Gastrocnemius medialis (tissue), 4 donors: ENCODE measurements at regions not wholly inside any gene's neighbourhood (a gene's known extent, or its start where the extent isn't known, plus 50 kb on each side); places are given as distances from the start of the nearest gene placed in this dataset.

Experiments used
- CTCF ChIP-seq, 5 experiments: fragments of 450-650 bp in 3 of 5; fragments of 200-600 bp in 2 of 5; sonication (generic) in 2 of 5; IDR thresholded peaks in 4 of 5; conservative IDR thresholded peaks in 1 of 5; 1 replicate in 4 of 5; 2 replicates in 1 of 5; pipeline ENCODE4 v1.5.1; 2016 to 2019; ENCODE audit warnings: antibody characterized with exemption in 5 of 5, mild to moderate bottlenecking in 3 of 5, moderate library complexity in 3 of 5
- POLR2A ChIP-seq, 2 donors: fragments of 450-650 bp; IDR thresholded peaks; one replicate each; pipeline ENCODE4 v1.6.1; 2017; ENCODE audit warnings: antibody characterized with exemption in 2 of 2, mild to moderate bottlenecking in 2 of 2, moderate library complexity in 2 of 2

DNA sequence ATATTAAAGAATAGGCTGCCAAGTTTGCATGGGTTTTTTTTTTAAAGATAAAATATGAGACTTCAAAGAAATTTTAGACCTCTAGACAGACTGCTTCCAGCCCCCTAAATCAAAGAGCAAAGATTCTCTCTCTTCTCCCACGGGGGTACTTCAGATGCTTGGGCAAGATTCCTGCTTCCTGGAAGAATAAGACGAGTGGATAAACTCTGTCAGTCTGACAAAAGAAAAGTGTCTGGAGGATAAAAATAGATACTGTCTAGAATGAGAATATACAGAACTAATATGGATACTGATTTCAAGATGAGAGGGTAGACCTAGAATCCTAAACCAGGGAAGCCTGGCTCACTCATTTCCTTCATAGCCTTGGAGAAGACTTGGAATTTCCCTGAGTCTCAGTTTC, 435.1 kb downstream of the FOXO1 start:
- TF ChIP-seq CTCF (IDR thresholded peaks at IDR 0.05 in 4 of 5, conservative IDR thresholded peaks at IDR 0.05 in 1 of 5) = no peak
- no peak for TF ChIP-seq POLR2A (IDR thresholded peaks at IDR 0.05)
